ENCODE measurements at regions not wholly inside any gene's neighbourhood (a gene's known extent, or its start where the extent isn't known, plus 50 kb on each side); places are given as distances from the start of the nearest gene placed in this dataset.

GRCh38 chr2:238597638-238598528, 171.2 kb downstream of the ASB1 start:
- DNase-seq (ENCODE audit: low spot score) = no peak
- in situ Hi-C loops (cut with MboI; ENCODE audit: low pct_unique_long_range_greater_than_20kb, low sequenced_read_pairs, unreplicated experiment) = no loop called here
- TF ChIP-seq CTCF (IDR thresholded peaks at IDR 0.05; ENCODE audit: extremely low read depth, insufficient read depth, missing control alignments) = no peak

GRCh38 chr2:238598802-238599530, 172.2 kb downstream of the ASB1 start:
- in situ Hi-C loops (cut with MboI; ENCODE audit: low pct_unique_long_range_greater_than_20kb, low sequenced_read_pairs, unreplicated experiment) = no loop called here

GRCh38 chr2:238599549-238600505, 173.1 kb downstream of the ASB1 start:
- in situ Hi-C loops (cut with MboI; ENCODE audit: low pct_unique_long_range_greater_than_20kb, low sequenced_read_pairs, unreplicated experiment) = no loop called here
- TF ChIP-seq CTCF (IDR thresholded peaks at IDR 0.05; ENCODE audit: extremely low read depth, insufficient read depth, missing control alignments) = no peak

More at GRCh38 chr2:238598802-238599530, 172.2 kb downstream of the ASB1 start:
- peak; percentile 12 for DNase-seq (ENCODE audit: low spot score)
- TF ChIP-seq CTCF (IDR thresholded peaks at IDR 0.05; ENCODE audit: extremely low read depth, insufficient read depth, missing control alignments) = no peak

GRCh38 chr2:238600506-238601432, 174.0 kb downstream of the ASB1 start:
- no peak for TF ChIP-seq CTCF (IDR thresholded peaks at IDR 0.05; ENCODE audit: extremely low read depth, insufficient read depth, missing control alignments)
- DNase-seq (ENCODE audit: low spot score) = no peak
- in situ Hi-C loops (cut with MboI; ENCODE audit: low pct_unique_long_range_greater_than_20kb, low sequenced_read_pairs, unreplicated experiment) = no loop called here

More at GRCh38 chr2:238599549-238600505, 173.1 kb downstream of the ASB1 start:
- no peak for DNase-seq (ENCODE audit: low spot score)

- no peak for DNase-seq (ENCODE audit: low spot score)
- TF ChIP-seq CTCF (IDR thresholded peaks at IDR 0.05; ENCODE audit: extremely low read depth, insufficient read depth, missing control alignments) = no peak
- in situ Hi-C loops (cut with MboI; ENCODE audit: low pct_unique_long_range_greater_than_20kb, low sequenced_read_pairs, unreplicated experiment) = no loop called here
Measured at GRCh38 chr2:238601433-238602222, 174.9 kb downstream of the ASB1 start.
